Endothelial cell of umbilical vein (primary cell): ENCODE measurements at regions not wholly inside any gene's neighbourhood (a gene's known extent, or its start where the extent isn't known, plus 50 kb on each side); places are given as distances from the start of the nearest gene placed in this dataset.

Experiments used
- BruUV-seq: library from RNA; stranded (reverse); fragments of 400-500 nt; replicated peaks from 2 replicates; lab custom pipeline; 2021; lab: Mats Ljungman, UMichigan
- CTCF ChIA-PET: fragments of 300-600, 350-600 bp; sonication (Branson Sonifier 250); formaldehyde crosslinking; loops from one replicate; lab custom pipeline; 2021; ENCODE audit warnings: antibody characterized with exemption, inconsistent platforms; lab: Charles Lee
- POLR2A ChIA-PET: fragments of 300-600, 350-600 bp; sonication (Branson Sonifier 250); formaldehyde crosslinking; loops from one replicate; lab custom pipeline; 2021; ENCODE audit warnings: antibody characterized with exemption, inconsistent platforms; lab: Charles Lee
- DNase-seq: peaks from one replicate; pipeline ENCODE4 v3.0.0-alpha.2; 2011; ENCODE audit warnings: low read depth, low spot score
- FAIRE-seq: peaks from 2 replicates; lab custom pipeline; 2011; peaks lifted over from hg19 to GRCh38; lab: Jason Lieb, UNC
- H2AFZ ChIP-seq: 2 replicates; pipeline ENCODE4 v1.6.0; 2012; ENCODE audit warnings: low read depth, low read length, control low read depth, inconsistent platforms
- H3K27ac ChIP-seq: 2 replicates; pipeline ENCODE4 v1.5.1; 2011; ENCODE audit warnings: low read depth, mild to moderate bottlenecking, control low read depth, low read length, moderate library complexity; ENCODE audit not compliant: insufficient read depth
- H3K27me3 ChIP-seq, 2 experiments: 2 replicates each; pipeline versions ENCODE4 v1.6.0 to v1.6.1; 2011; ENCODE audit warnings: low read length in 2 of 2, mixed read lengths in 1 of 2; ENCODE audit not compliant: control insufficient read depth in 2 of 2, insufficient read depth in 2 of 2
- H3K36me3 ChIP-seq, 2 experiments: 2 replicates in 1 of 2; 3 replicates in 1 of 2; pipeline ENCODE4 v1.5.1; 2011; ENCODE audit warnings: low read length in 2 of 2, mild to moderate bottlenecking in 1 of 2, moderate library complexity in 1 of 2; ENCODE audit not compliant: control insufficient read depth in 2 of 2, insufficient read depth in 2 of 2; ENCODE audit errors: extremely low read depth in 1 of 2
- H3K4me1 ChIP-seq: 3 replicates; pipeline ENCODE4 v1.5.1; 2011; ENCODE audit warnings: mild to moderate bottlenecking, low read length; ENCODE audit not compliant: control insufficient read depth, insufficient read depth; ENCODE audit errors: extremely low read depth
- H3K4me2 ChIP-seq: 2 replicates; pipeline ENCODE4 v1.6.1; 2011; ENCODE audit warnings: low read length, control low read depth, mixed read lengths; ENCODE audit not compliant: insufficient read depth
- H3K4me3 ChIP-seq, 3 experiments: fragments of 200-600 bp in 1 of 3; sonication (generic), shearing (Covaris generic) in 1 of 3; replicated peaks in 1 of 3; 2 replicates each; pipeline ENCODE4 v1.5.1; 2011 to 2016; ENCODE audit warnings: control low read depth in 3 of 3, low read length in 3 of 3, mild to moderate bottlenecking in 2 of 3, inconsistent platforms in 1 of 3, low read depth in 1 of 3, moderate library complexity in 1 of 3; ENCODE audit not compliant: insufficient read depth in 1 of 3
- H3K79me2 ChIP-seq: 2 replicates; pipeline ENCODE4 v1.6.0; 2012; ENCODE audit warnings: low read length, inconsistent platforms; ENCODE audit not compliant: control insufficient read depth, insufficient read depth
- H3K9ac ChIP-seq: replicated peaks from 2 replicates; pipeline ENCODE3; 2011; ENCODE audit warnings: low read length, control low read depth; ENCODE audit not compliant: insufficient read depth; ENCODE audit errors: extremely low read depth
- H3K9me1 ChIP-seq: replicated peaks from 3 replicates; pipeline ENCODE4 v1.6.0; 2011; ENCODE audit warnings: mild to moderate bottlenecking, low read length; ENCODE audit not compliant: control insufficient read depth, insufficient read depth; ENCODE audit errors: extremely low read depth
- H3K9me3 ChIP-seq: replicated peaks from 2 replicates; pipeline ENCODE4 v1.5.1; 2012; ENCODE audit warnings: low read length, inconsistent platforms; ENCODE audit not compliant: control insufficient read depth, insufficient read depth
- H4K20me1 ChIP-seq: replicated peaks from 2 replicates; pipeline ENCODE3; 2011; ENCODE audit warnings: mild to moderate bottlenecking, low read length; ENCODE audit not compliant: control insufficient read depth, insufficient read depth; ENCODE audit errors: extremely low read depth
- EZH2 ChIP-seq: IDR thresholded peaks from 2 replicates; pipeline ENCODE4 v1.6.1; 2012; ENCODE audit warnings: borderline replicate concordance, low read depth, mild to moderate bottlenecking, moderate library complexity, low read length, inconsistent platforms; ENCODE audit not compliant: severe bottlenecking
- FOS ChIP-seq: IDR thresholded peaks from 2 replicates; pipeline ENCODE4 v1.6.1; 2011; ENCODE audit warnings: mild to moderate bottlenecking, low read length, moderate library complexity, borderline replicate concordance; ENCODE audit not compliant: insufficient read depth
- GATA2 ChIP-seq: IDR thresholded peaks from 2 replicates; pipeline ENCODE4 v1.7.0; 2011; ENCODE audit warnings: low read depth, mild to moderate bottlenecking, moderate library complexity, mixed read lengths, low read length; ENCODE audit not compliant: insufficient read length, insufficient read depth
- JUN ChIP-seq: IDR thresholded peaks from 2 replicates; pipeline ENCODE4 v1.6.1; 2011; ENCODE audit warnings: borderline replicate concordance, low read depth; ENCODE audit not compliant: insufficient read length, insufficient read depth
- MYC ChIP-seq: IDR thresholded peaks from one replicate; pipeline ENCODE4 v1.6.1; 2011; ENCODE audit warnings: mild to moderate bottlenecking, low read depth, low read length
- POLR2A ChIP-seq: IDR thresholded peaks from 2 replicates; pipeline ENCODE4 v1.6.1; 2012; ENCODE audit warnings: low read depth, mild to moderate bottlenecking, control low read depth, low read length
- POLR2AphosphoS5 ChIP-seq: IDR thresholded peaks from 2 replicates; pipeline ENCODE4 v1.6.1; 2012; ENCODE audit warnings: low read depth, mild to moderate bottlenecking, control low read depth, low read length, moderate library complexity; ENCODE audit not compliant: insufficient read depth
- dilution Hi-C: fragments of 300-500 bp; cut with MboI; formaldehyde crosslinking; loops from one replicate; pipeline ENCODE4 v1.15.0; 2019; ENCODE audit warnings: low sequenced_read_pairs; ENCODE audit not compliant: extremely low pct_ligation_motif_present
- intact Hi-C: fragments of 100-400 bp; cut with micrococcal nuclease; formaldehyde crosslinking; loops from one replicate; pipeline ENCODE4 v1.10.0; 2022
- TF ChIP-seq, protein P1 (sequence below): IDR thresholded peaks from 2 replicates; pipeline ENCODE4 v1.6.1; 2011; ENCODE audit not compliant: insufficient read depth, insufficient read length
- TF ChIP-seq, protein P2 (sequence below), 2 donors: IDR thresholded peaks; 1 replicate in 1 of 2; 2 replicates in 1 of 2; pipeline ENCODE4 v1.5.1; 2011; ENCODE audit warnings: low read length in 2 of 2, mild to moderate bottlenecking in 2 of 2, moderate library complexity in 2 of 2, control low read depth in 1 of 2, inconsistent platforms in 1 of 2, low read depth in 1 of 2; ENCODE audit not compliant: insufficient read depth in 1 of 2; ENCODE audit errors: extremely low read depth in 1 of 2

DNA sequence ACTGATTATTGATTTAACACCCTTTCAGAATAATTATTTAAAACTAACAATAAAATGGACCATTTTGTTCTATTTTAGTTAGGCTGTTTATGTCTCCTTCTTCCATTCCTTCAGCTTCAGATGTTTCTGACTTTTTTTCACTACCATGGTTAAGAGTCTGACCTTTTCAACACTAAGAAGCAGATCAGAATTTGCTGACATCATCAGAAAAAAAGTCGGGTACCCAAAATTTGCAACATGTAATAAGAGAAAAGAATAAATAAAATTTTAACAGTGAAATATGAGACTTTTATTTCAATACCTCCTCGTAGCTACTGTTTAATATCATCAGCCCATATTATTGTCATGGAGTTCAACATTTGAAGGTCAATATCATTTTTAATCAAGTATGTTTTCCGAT, 1158.3 kb downstream of the RPIA start:
- Histone ChIP-seq H3K9me1 (no peaks in the 10 kb centered on the region), H3K4me3 (no peak overlapping the region), H3K9ac (no peak overlapping the region), H3K79me2 (no peaks in the 10 kb centered on the region), H3K4me2 (no peak overlapping the region), H3K27me3 (no peaks in the 10 kb centered on the region), H3K27ac (no peak overlapping the region), H2AFZ (no peak overlapping the region), H3K4me1 (no peaks in the 10 kb centered on the region), H4K20me1 (no peaks in the 10 kb centered on the region), H3K36me3 (no peaks in the 10 kb centered on the region), H3K9me3 (peaks cover 9% of the 10 kb centered on the region)
- no peak for FAIRE-seq
- dilution Hi-C loops = no loop called here
- no peak for DNase-seq
- CTCF ChIA-PET = no interaction called here
- intact Hi-C loops = no loop called here
- no TSS peak for BruUV-seq
- TF ChIP-seq GATA2 = no peak
- TF ChIP-seq POLR2AphosphoS5 = no peak
- no peak for TF ChIP-seq EZH2
- TF ChIP-seq, protein P1, sequence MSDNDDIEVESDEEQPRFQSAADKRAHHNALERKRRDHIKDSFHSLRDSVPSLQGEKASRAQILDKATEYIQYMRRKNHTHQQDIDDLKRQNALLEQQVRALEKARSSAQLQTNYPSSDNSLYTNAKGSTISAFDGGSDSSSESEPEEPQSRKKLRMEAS = no peak
- no peak for TF ChIP-seq JUN
- TF ChIP-seq MYC = no peak
- no peak for TF ChIP-seq POLR2A
- TF ChIP-seq FOS = no peak
- TF ChIP-seq, protein P2, sequence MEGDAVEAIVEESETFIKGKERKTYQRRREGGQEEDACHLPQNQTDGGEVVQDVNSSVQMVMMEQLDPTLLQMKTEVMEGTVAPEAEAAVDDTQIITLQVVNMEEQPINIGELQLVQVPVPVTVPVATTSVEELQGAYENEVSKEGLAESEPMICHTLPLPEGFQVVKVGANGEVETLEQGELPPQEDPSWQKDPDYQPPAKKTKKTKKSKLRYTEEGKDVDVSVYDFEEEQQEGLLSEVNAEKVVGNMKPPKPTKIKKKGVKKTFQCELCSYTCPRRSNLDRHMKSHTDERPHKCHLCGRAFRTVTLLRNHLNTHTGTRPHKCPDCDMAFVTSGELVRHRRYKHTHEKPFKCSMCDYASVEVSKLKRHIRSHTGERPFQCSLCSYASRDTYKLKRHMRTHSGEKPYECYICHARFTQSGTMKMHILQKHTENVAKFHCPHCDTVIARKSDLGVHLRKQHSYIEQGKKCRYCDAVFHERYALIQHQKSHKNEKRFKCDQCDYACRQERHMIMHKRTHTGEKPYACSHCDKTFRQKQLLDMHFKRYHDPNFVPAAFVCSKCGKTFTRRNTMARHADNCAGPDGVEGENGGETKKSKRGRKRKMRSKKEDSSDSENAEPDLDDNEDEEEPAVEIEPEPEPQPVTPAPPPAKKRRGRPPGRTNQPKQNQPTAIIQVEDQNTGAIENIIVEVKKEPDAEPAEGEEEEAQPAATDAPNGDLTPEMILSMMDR (IDR thresholded peaks at IDR 0.05; ENCODE audit: extremely low read depth in 1 of 2, insufficient read depth in 1 of 2, low read depth in 1 of 2, low read length in 2 of 2) = no peak
- POLR2A ChIA-PET = no interaction called here
